Neuron (in vitro differentiated cells): ENCODE measurements at regions not wholly inside any gene's neighbourhood (a gene's known extent, or its start where the extent isn't known, plus 50 kb on each side); places are given as distances from the start of the nearest gene placed in this dataset.

ENCODE experiments used
- H2AFZ ChIP-seq: one replicate; pipeline ENCODE4 v1.6.1; 2013; ENCODE audit warnings: low read depth, mild to moderate bottlenecking, inconsistent platforms, low read length, moderate library complexity
- H3K27me3 ChIP-seq: one replicate; pipeline ENCODE4 v1.6.1; 2013; ENCODE audit warnings: low read length; ENCODE audit not compliant: insufficient read depth
- H3K36me3 ChIP-seq: one replicate; pipeline ENCODE4 v1.6.1; 2013; ENCODE audit warnings: low read length; ENCODE audit not compliant: insufficient read depth
- H3K4me1 ChIP-seq: one replicate; pipeline ENCODE4 v1.6.1; 2013; ENCODE audit warnings: low read length; ENCODE audit not compliant: insufficient read depth
- H3K4me3 ChIP-seq: 2 replicates; pipeline ENCODE4 v1.5.1; 2013; ENCODE audit warnings: mild to moderate bottlenecking, low read length, moderate library complexity
- H3K9me3 ChIP-seq: one replicate; pipeline ENCODE4 v1.6.1; 2013; ENCODE audit warnings: low read length

GRCh38 chr15:38687340-38687739 is 122.7 kb upstream of the RASGRP1 start:
- Histone ChIP-seq H3K4me1 (no peaks in the 10 kb centered on the region), H2AFZ (no peak overlapping the region), H3K4me3 (no peak overlapping the region), H3K9me3 (no peaks in the 10 kb centered on the region), H3K27me3 (no peaks in the 10 kb centered on the region), H3K36me3 (no peaks in the 10 kb centered on the region)

- Histone ChIP-seq H3K36me3 (no peaks in the 10 kb centered on the region), H3K4me3 (no peak overlapping the region), H2AFZ (no peak overlapping the region), H3K27me3 (no peaks in the 10 kb centered on the region), H3K4me1 (no peaks in the 10 kb centered on the region), H3K9me3 (no peaks in the 10 kb centered on the region)
These were observed 123.3 kb upstream of the RASGRP1 start for GRCh38 chr15:38687775-38688495.

GRCh38 chr15:38688761-38689160 is 124.1 kb upstream of the RASGRP1 start:
- no peaks in the 10 kb centered on the region for H3K9me3 ChIP-seq
- no peak overlapping the region for H3K4me3 ChIP-seq
- no peaks in the 10 kb centered on the region for H3K27me3 ChIP-seq
- H3K4me1 ChIP-seq: no peaks in the 10 kb centered on the region
- H3K36me3 ChIP-seq: no peaks in the 10 kb centered on the region
- H2AFZ ChIP-seq: no peak overlapping the region

DNA sequence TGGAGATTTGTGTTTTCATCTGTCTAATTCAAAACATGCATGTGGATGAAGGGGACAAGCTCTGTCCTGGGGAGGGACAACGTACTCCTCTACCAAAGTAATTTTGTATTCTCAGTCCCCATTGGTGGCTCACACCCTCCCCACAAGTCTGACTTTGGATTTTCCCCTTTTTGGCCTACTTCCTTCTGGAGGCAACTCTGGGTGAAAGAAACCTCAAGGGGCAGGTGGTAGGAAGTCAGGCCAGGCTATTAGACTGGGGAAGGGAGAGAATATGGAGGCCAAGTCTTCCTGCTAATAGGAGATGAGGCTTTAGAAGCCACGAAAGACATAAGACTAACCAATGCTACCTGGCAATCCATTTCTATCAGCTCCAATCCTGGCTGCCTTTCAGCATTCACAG is 124.9 kb upstream of the RASGRP1 start:
- no peak overlapping the region for H2AFZ ChIP-seq
- H3K4me3 ChIP-seq: no peak overlapping the region
- no peaks in the 10 kb centered on the region for H3K36me3 ChIP-seq
- H3K4me1 ChIP-seq: no peaks in the 10 kb centered on the region
- no peaks in the 10 kb centered on the region for H3K27me3 ChIP-seq
- H3K9me3 ChIP-seq: no peaks in the 10 kb centered on the region

- Histone ChIP-seq H3K4me1 (no peaks in the 10 kb centered on the region), H3K4me3 (no peak overlapping the region), H3K36me3 (no peaks in the 10 kb centered on the region), H2AFZ (no peak overlapping the region), H3K27me3 (no peaks in the 10 kb centered on the region), H3K9me3 (no peaks in the 10 kb centered on the region)
These were observed 125.6 kb upstream of the RASGRP1 start for GRCh38 chr15:38690216-38690615.

DNA sequence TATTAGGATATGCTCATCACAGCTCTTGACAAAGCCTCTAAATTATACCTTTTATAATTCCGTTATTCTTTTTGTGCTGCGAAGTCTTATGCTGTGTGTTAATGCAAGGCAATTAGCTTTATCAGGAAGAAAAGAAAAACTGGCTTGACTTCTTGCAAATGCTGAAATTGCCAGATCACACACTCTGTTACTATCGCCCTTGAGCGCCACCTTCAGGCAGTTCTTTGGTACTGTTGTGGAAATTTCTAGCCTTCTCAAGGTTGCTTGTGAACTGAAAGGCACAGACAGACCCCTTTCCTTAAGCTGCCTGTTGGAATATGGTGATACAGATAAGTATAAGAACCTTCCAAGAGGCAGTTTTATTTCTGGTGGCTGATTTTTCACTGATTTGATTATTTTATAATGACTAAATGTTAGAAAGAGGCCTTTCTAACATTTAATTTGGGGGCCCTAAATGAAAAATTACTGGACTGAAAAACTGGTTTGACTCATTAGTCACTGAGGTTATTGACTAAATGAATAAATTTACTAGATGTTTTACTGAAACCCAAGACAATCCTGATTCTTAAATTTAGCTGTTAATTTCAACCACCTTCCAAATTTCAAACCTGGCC is 126.2 kb upstream of the RASGRP1 start:
- H3K27me3 ChIP-seq: no peaks in the 10 kb centered on the region
- no peaks in the 10 kb centered on the region for H3K9me3 ChIP-seq
- no peak overlapping the region for H3K4me3 ChIP-seq
- no peaks in the 10 kb centered on the region for H3K4me1 ChIP-seq
- H3K36me3 ChIP-seq: no peaks in the 10 kb centered on the region
- H2AFZ ChIP-seq: no peak overlapping the region

- Histone ChIP-seq H3K36me3 (no peaks in the 10 kb centered on the region), H3K27me3 (no peaks in the 10 kb centered on the region), H3K9me3 (no peaks in the 10 kb centered on the region), H3K4me3 (no peak overlapping the region), H3K4me1 (no peaks in the 10 kb centered on the region), H2AFZ (no peak overlapping the region)
These were observed 126.8 kb upstream of the RASGRP1 start for GRCh38 chr15:38691377-38691776.

DNA sequence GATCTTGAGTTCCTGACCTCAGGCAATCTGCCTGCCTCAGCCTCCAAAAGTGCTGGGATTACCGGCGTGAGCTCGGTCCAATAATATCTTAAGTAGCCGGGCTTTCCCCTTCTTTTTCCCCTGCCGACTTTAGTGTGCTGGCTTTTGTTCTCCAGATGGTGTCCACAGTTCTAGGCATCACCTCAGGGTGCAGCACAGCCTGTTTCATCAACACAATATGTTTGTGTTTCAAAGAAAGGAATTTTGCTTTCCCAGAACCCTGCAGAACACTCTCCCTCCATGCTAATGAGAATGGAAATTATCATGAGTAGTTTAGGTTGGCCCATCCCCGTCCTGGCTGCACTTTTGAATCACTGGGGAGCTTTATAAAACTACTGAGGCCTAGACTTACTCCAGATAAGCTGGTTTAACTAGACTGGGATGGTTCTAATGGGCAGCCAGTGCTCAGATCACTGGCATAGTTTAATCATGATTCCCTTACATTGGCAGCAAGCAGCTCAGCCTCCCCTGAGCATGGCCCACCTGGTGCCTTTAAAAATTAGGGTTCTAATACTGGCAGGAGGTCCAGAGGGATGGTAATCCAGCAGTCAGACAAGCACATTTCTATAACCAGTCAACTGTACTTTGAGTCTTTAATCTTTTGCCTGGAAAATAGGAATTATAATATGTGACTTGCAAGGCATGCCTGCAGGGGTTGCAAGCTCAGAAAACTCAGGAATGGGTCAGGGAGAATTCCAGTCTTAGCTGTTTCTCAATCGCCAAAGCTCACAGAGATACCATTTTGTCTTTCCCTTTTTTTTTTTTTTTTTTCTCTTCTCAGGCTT is 127.6 kb upstream of the RASGRP1 start:
- H3K9me3 ChIP-seq: no peaks in the 10 kb centered on the region
- no peak overlapping the region for H3K4me3 ChIP-seq
- no peaks in the 10 kb centered on the region for H3K4me1 ChIP-seq
- H3K36me3 ChIP-seq: no peaks in the 10 kb centered on the region
- no peak overlapping the region for H2AFZ ChIP-seq
- no peaks in the 10 kb centered on the region for H3K27me3 ChIP-seq

- no peaks in the 10 kb centered on the region for H3K36me3 ChIP-seq
- no peak overlapping the region for H2AFZ ChIP-seq
- no peaks in the 10 kb centered on the region for H3K4me1 ChIP-seq
These were observed 128.1 kb upstream of the RASGRP1 start for GRCh38 chr15:38692789-38693062.

GRCh38 chr15:38695249-38696108 is 130.9 kb upstream of the RASGRP1 start:
- no peak overlapping the region for H3K4me3 ChIP-seq
- H3K27me3 ChIP-seq: no peaks in the 10 kb centered on the region
- no peaks in the 10 kb centered on the region for H3K9me3 ChIP-seq
- H3K4me1 ChIP-seq: no peaks in the 10 kb centered on the region
- H2AFZ ChIP-seq: no peak overlapping the region
- no peaks in the 10 kb centered on the region for H3K36me3 ChIP-seq

More at GRCh38 chr15:38692789-38693062, 128.1 kb upstream of the RASGRP1 start:
- Histone ChIP-seq H3K27me3 (no peaks in the 10 kb centered on the region), H3K9me3 (no peaks in the 10 kb centered on the region), H3K4me3 (no peak overlapping the region)

DNA sequence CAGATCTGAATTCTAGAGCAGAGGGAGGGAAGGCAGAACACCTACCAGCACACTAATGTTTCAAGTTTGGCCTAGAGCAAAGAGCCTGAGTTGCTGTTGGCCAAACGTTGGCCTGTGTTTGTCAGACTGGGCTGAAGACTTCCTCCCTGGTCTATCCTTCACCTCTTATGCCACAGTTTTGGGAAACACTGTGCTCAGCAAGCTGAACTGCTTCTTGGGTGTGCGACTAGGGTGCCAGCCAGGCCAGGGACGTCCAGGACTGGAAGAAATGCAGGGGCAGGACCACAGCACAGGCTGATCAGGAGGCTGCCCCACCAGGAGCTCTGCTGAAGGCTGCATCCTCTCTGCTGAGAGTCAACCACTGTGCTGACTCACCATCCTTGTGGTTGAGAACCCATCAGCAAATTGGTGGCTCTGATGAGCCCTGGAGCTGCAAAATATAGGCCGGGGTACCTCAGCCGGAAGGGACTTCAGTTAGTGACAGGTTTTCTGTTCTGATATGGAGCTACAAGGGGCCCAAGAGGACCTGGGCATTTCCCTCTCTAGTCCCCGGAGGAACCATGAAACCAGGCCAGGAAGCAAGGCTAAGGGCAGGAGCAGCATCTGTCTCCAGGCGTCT is 131.6 kb upstream of the RASGRP1 start:
- no peaks in the 10 kb centered on the region for H3K9me3 ChIP-seq
- H3K36me3 ChIP-seq: no peaks in the 10 kb centered on the region
- no peaks in the 10 kb centered on the region for H3K27me3 ChIP-seq
- no peaks in the 10 kb centered on the region for H3K4me1 ChIP-seq
- no peak overlapping the region for H2AFZ ChIP-seq
- H3K4me3 ChIP-seq: no peak overlapping the region

- no peaks in the 10 kb centered on the region for H3K4me1 ChIP-seq
- no peaks in the 10 kb centered on the region for H3K36me3 ChIP-seq
- no peaks in the 10 kb centered on the region for H3K9me3 ChIP-seq
- no peaks in the 10 kb centered on the region for H3K27me3 ChIP-seq
- no peak overlapping the region for H3K4me3 ChIP-seq
- no peak overlapping the region for H2AFZ ChIP-seq
These were observed 132.3 kb upstream of the RASGRP1 start for GRCh38 chr15:38696790-38697495.
